ENCODE measurements at regions not wholly inside any gene's neighbourhood (a gene's known extent, or its start where the extent isn't known, plus 50 kb on each side); places are given as distances from the start of the nearest gene placed in this dataset.

DNA sequence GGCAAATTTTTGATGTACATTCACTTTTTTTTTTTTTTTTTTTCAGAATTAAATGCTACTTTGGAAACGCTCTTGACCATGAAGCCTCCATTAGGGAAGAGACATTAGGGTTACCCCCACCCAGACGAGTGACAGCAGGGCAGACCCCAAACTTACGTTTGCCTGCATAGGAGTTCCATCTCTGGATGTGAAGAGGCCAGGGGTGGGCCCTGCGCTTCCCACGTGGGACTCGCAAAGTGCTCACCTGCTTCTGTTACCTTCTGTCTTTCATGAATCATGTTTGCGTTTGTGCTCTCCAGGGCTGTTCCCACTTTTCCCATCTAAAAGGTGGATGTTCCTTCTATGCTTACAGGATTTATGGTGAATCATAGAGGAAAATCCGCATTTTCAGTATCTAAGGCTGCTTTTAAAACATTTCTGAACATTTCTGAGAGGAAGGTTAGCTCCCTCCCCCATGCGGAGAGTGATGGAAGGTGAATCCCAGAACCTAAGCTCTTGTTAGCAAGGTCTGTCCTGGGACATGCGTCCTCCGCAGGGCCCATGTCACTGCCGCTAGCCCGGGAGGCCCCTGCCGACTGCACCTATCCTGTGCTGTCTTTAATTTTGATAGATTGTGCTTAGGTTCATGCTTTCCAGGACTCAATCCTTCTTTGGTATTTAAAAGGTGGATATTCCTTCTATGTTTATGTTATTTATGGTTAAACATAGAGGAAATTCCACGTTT lies 135.7 kb upstream of the RTL1 start:
- Histone ChIP-seq H3K9me3 (replicated peaks; ENCODE audit: control insufficient read depth, insufficient read depth, low read length) (no peaks in the 10 kb centered on the region), H3K27ac (ENCODE audit: insufficient read depth, low read depth, low read length) (no peak overlapping the region), H3K79me2 (ENCODE audit: control insufficient read depth, insufficient read depth, low read length) (no peaks in the 10 kb centered on the region), H3K9ac (replicated peaks; ENCODE audit: extremely low read depth, insufficient read depth, low read length) (no peak overlapping the region), H4K20me1 (replicated peaks; ENCODE audit: control insufficient read depth, extremely low read depth, insufficient read depth, low read length) (no peaks in the 10 kb centered on the region), H3K4me1 (ENCODE audit: control insufficient read depth, extremely low read depth, insufficient read depth, low read length) (no peaks in the 10 kb centered on the region), H3K27me3 (ENCODE audit: control insufficient read depth in 2 of 2, insufficient read depth in 2 of 2, low read length in 2 of 2) (no peaks in the 10 kb centered on the region), H3K36me3 (ENCODE audit: control insufficient read depth in 2 of 2, extremely low read depth in 1 of 2, insufficient read depth in 2 of 2, low read length in 2 of 2) (peaks cover 0 to 24% of the 10 kb centered on the region in 2 experiments), H3K4me3 (replicated peaks in 1 of 3; ENCODE audit: insufficient read depth in 1 of 3, low read depth in 1 of 3, low read length in 3 of 3) (no peak overlapping the region), H3K4me2 (ENCODE audit: insufficient read depth, low read length) (no peak overlapping the region), H2AFZ (ENCODE audit: low read depth, low read length) (no peak overlapping the region), H3K9me1 (replicated peaks; ENCODE audit: control insufficient read depth, extremely low read depth, insufficient read depth, low read length) (no peaks in the 10 kb centered on the region)
- TF ChIP-seq CTCF (IDR thresholded peaks at IDR 0.05; ENCODE audit: extremely low read depth in 1 of 2, insufficient read depth in 1 of 2, low read depth in 1 of 2, low read length in 2 of 2) (no peak), MYC (IDR thresholded peaks at IDR 0.05; ENCODE audit: low read depth, low read length) (no peak), GATA2 (IDR thresholded peaks at IDR 0.05; ENCODE audit: insufficient read depth, insufficient read length, low read depth, low read length) (no peak), JUN (IDR thresholded peaks at IDR 0.05; ENCODE audit: borderline replicate concordance, insufficient read depth, insufficient read length, low read depth) (no peak), POLR2A (IDR thresholded peaks at IDR 0.05; ENCODE audit: low read depth, low read length) (no peak), POLR2AphosphoS5 (IDR thresholded peaks at IDR 0.05; ENCODE audit: insufficient read depth, low read depth, low read length) (no peak), FOS (IDR thresholded peaks at IDR 0.05; ENCODE audit: borderline replicate concordance, insufficient read depth, low read length) (no peak), MAX (IDR thresholded peaks at IDR 0.05; ENCODE audit: insufficient read depth, insufficient read length) (no peak), EZH2 (IDR thresholded peaks at IDR 0.05; ENCODE audit: borderline replicate concordance, low read depth, low read length, severe bottlenecking) (no peak)
- DNase-seq (ENCODE audit: low read depth, low spot score) (no peak), FAIRE-seq (no peak)
- intact Hi-C loops (cut with micrococcal nuclease) = no loop called here
- ChIA-PET POLR2A (no interaction called here), CTCF (no interaction called here)
- no TSS peak for BruUV-seq (replicated peaks)
- dilution Hi-C loops (cut with MboI; ENCODE audit: extremely low pct_ligation_motif_present, low sequenced_read_pairs) = no loop called here

Data from endothelial cell of umbilical vein (primary cell).